HCT116 (cell line): ENCODE measurements at regions not wholly inside any gene's neighbourhood (a gene's known extent, or its start where the extent isn't known, plus 50 kb on each side); places are given as distances from the start of the nearest gene placed in this dataset.

Source experiments
- ATAC-seq: fragments of 200-7000 bp; cut with Tn5 transposase; 2 replicates; pipeline ENCODE4 v1.9.1; 2020; ENCODE audit warnings: mild to moderate bottlenecking, moderate library complexity
- BruUV-seq: library from RNA; stranded (reverse); fragments of 400-500 nt; replicated peaks from 2 replicates; lab custom pipeline; 2021; lab: Mats Ljungman, UMichigan
- CTCF ChIA-PET: fragments of 300-600 bp; sonication (Branson Sonifier 250); formaldehyde crosslinking; loops from one replicate; lab custom pipeline; 2021; ENCODE audit warnings: antibody characterized with exemption; lab: Charles Lee
- POLR2A ChIA-PET: fragments of 300-600, 350-600 bp; sonication (Branson Sonifier 250); formaldehyde crosslinking; loops from one replicate; lab custom pipeline; 2021; ENCODE audit warnings: antibody characterized with exemption; lab: Charles Lee
- RAD21 ChIA-PET, 2 experiments: fragments of 300-600 bp; sonication (Branson Sonifier 250); formaldehyde crosslinking; loops; one replicate each; lab custom pipeline; 2023; ENCODE audit warnings: low total read pairs in 2 of 2; ENCODE audit not compliant: uncharacterized antibody in 2 of 2, unreplicated experiment in 2 of 2, low non-redundant PET in 1 of 2; lab: Charles Lee
- DNase-seq: peaks from one replicate; pipeline ENCODE4 v3.0.0-alpha.2; 2010; ENCODE audit warnings: low read depth, low spot score
- H2AFZ ChIP-seq: fragments of 200-600 bp; shearing (Covaris generic), sonication (generic); 2 replicates; pipeline ENCODE4 v1.6.1; 2017; ENCODE audit warnings: low read depth, mixed run types, mixed read lengths, antibody characterized with exemption, low read length; ENCODE audit not compliant: poor library complexity, severe bottlenecking
- H3K27ac ChIP-seq: 2 replicates; pipeline ENCODE4 v1.5.1; 2012; ENCODE audit warnings: low read depth, low read length
- H3K27me3 ChIP-seq: fragments of 200-600 bp; sonication (generic); 2 replicates; pipeline ENCODE4 v1.6.1; 2016; ENCODE audit warnings: mixed run types, low read length, mixed read lengths; ENCODE audit not compliant: insufficient read depth
- H3K36me3 ChIP-seq, 2 experiments: fragments of 200-500 bp in 1 of 2; fragments of 200-600 bp in 1 of 2; sonication (Bioruptor generic) in 1 of 2; sonication (generic) in 1 of 2; 2 replicates each; pipeline versions ENCODE4 v1.5.1 to v1.6.1; 2014 to 2016; ENCODE audit warnings: low read length in 2 of 2, inconsistent platforms in 1 of 2, mixed read lengths in 1 of 2, mixed run types in 1 of 2; ENCODE audit not compliant: insufficient read depth in 2 of 2, control insufficient read depth in 1 of 2
- H3K4me1 ChIP-seq, 2 experiments: fragments of 200-600 bp in 1 of 2; sonication (generic) in 1 of 2; 2 replicates each; pipeline versions ENCODE4 v1.5.1 to v1.6.1; 2012 to 2017; ENCODE audit warnings: low read length in 2 of 2, inconsistent platforms in 1 of 2, mild to moderate bottlenecking in 1 of 2, mixed read lengths in 1 of 2, mixed run types in 1 of 2, moderate library complexity in 1 of 2; ENCODE audit not compliant: insufficient read depth in 2 of 2, control insufficient read depth in 1 of 2
- H3K4me2 ChIP-seq: fragments of 200-600 bp; sonication (generic); 2 replicates; pipeline ENCODE4 v1.6.1; 2017; ENCODE audit warnings: mixed run types, low read length, mixed read lengths
- H3K4me3 ChIP-seq, 2 experiments: fragments of 200-600 bp in 1 of 2; sonication (generic) in 1 of 2; replicated peaks in 1 of 2; 2 replicates each; pipeline ENCODE4 v1.5.1; 2011 to 2016; ENCODE audit warnings: low read length in 2 of 2, control low read depth in 1 of 2, low read depth in 1 of 2, mild to moderate bottlenecking in 1 of 2, mixed read lengths in 1 of 2, mixed run types in 1 of 2
- H3K79me2 ChIP-seq: fragments of 200-600 bp; sonication (generic); 2 replicates; pipeline ENCODE4 v1.6.1; 2017; ENCODE audit warnings: mild to moderate bottlenecking, mixed run types, low read length, moderate library complexity, mixed read lengths; ENCODE audit not compliant: insufficient read depth
- H3K9ac ChIP-seq: fragments of 200-600 bp; sonication (generic); 2 replicates; pipeline ENCODE4 v1.6.1; 2016; ENCODE audit warnings: low read length, mixed read lengths
- H3K9me2 ChIP-seq: fragments of 200-600 bp; sonication (generic), shearing (Covaris generic); 2 replicates; pipeline ENCODE4 v1.6.1; 2017; ENCODE audit warnings: mixed run types, mild to moderate bottlenecking, moderate library complexity; ENCODE audit not compliant: insufficient read depth
- H3K9me3 ChIP-seq, 2 experiments: fragments of 200-500 bp in 1 of 2; fragments of 200-600 bp in 1 of 2; sonication (Bioruptor generic) in 1 of 2; sonication (generic) in 1 of 2; 2 replicates each; pipeline ENCODE4 v1.6.1; 2014 to 2017; ENCODE audit warnings: low read length in 2 of 2, mixed read lengths in 2 of 2, inconsistent platforms in 1 of 2, low read depth in 1 of 2, mild to moderate bottlenecking in 1 of 2, mixed run types in 1 of 2, moderate library complexity in 1 of 2; ENCODE audit not compliant: control insufficient read depth in 1 of 2, insufficient read depth in 1 of 2
- H4K20me1 ChIP-seq: fragments of 200-600 bp; sonication (generic), shearing (Covaris generic); 2 replicates; pipeline ENCODE4 v1.6.1; 2017; ENCODE audit warnings: mixed run types, mild to moderate bottlenecking, moderate library complexity; ENCODE audit not compliant: insufficient read depth
- ATF3 ChIP-seq: IDR thresholded peaks from 2 replicates; pipeline ENCODE4 v1.6.1; 2012
- CBX3 ChIP-seq: IDR thresholded peaks from 2 replicates; pipeline ENCODE4 v1.6.1; 2012; ENCODE audit warnings: low read depth
- CEBPB ChIP-seq: IDR thresholded peaks from 2 replicates; pipeline ENCODE4 v1.6.1; 2012; ENCODE audit warnings: low read depth
- EGR1 ChIP-seq: IDR thresholded peaks from 2 replicates; pipeline ENCODE4 v1.6.1; 2012; ENCODE audit warnings: low read depth
- ELF1 ChIP-seq: IDR thresholded peaks from 2 replicates; pipeline ENCODE4 v1.6.1; 2012; ENCODE audit warnings: low read depth, borderline replicate concordance
- FOSL1 ChIP-seq: IDR thresholded peaks from 2 replicates; pipeline ENCODE4 v1.6.1; 2012; ENCODE audit warnings: low read depth
- RAD21 ChIP-seq: IDR thresholded peaks from 2 replicates; pipeline ENCODE4 v1.6.1; 2012; ENCODE audit warnings: low read depth, mild to moderate bottlenecking
- REST ChIP-seq: IDR thresholded peaks from 2 replicates; pipeline ENCODE4 v1.6.1; 2012; ENCODE audit warnings: low read depth
- SIN3A ChIP-seq: IDR thresholded peaks from 2 replicates; pipeline ENCODE4 v1.6.1; 2012; ENCODE audit warnings: low read depth
- SP1 ChIP-seq: IDR thresholded peaks from 2 replicates; pipeline ENCODE4 v1.6.1; 2012; ENCODE audit warnings: low read depth
- TCF7L2 ChIP-seq: IDR thresholded peaks from 2 replicates; pipeline ENCODE4 v1.7.0; 2011; ENCODE audit warnings: borderline replicate concordance, inconsistent platforms; ENCODE audit not compliant: insufficient read depth, insufficient read length; ENCODE audit errors: extremely low read depth
- ZBTB33 ChIP-seq: IDR thresholded peaks from 2 replicates; pipeline ENCODE4 v1.6.1; 2011; ENCODE audit warnings: mild to moderate bottlenecking, low read length, moderate library complexity; ENCODE audit not compliant: insufficient replicate concordance; ENCODE audit errors: extremely low read depth
- ZFX ChIP-seq: fragments of 450-650 bp; IDR thresholded peaks from 2 replicates; pipeline ENCODE4 v1.6.1; 2017
- ZNF274 ChIP-seq: fragments of 200-500 bp; sonication (Bioruptor generic); IDR thresholded peaks from 2 replicates; pipeline ENCODE4 v1.6.1; 2014; ENCODE audit warnings: mild to moderate bottlenecking, low read depth, low read length, inconsistent platforms
- intact Hi-C: fragments of 100-400 bp; cut with micrococcal nuclease; formaldehyde crosslinking; loops from 2 replicates; pipeline ENCODE4 v1.10.0; 2022

GRCh38 chr5:25688156-25688555, 1043.4 kb upstream of the CDH10 start:
- POLR2A ChIA-PET: no interaction called here
- H3K9ac ChIP-seq: no peak overlapping the region

More at GRCh38 chr5:25688156-25688555, 1043.4 kb upstream of the CDH10 start:
- no peak overlapping the region for H2AFZ ChIP-seq
- no peaks in the 10 kb centered on the region for H3K9me2 ChIP-seq
- no peaks in the 10 kb centered on the region for H4K20me1 ChIP-seq
- intact Hi-C loops: no loop called here
- H3K79me2 ChIP-seq: no peaks in the 10 kb centered on the region
- RAD21 ChIA-PET: no interaction called here
- no peak overlapping the region for H3K27ac ChIP-seq
- H3K9me3 ChIP-seq: peaks cover 13 to 18% of the 10 kb centered on the region in 2 experiments
- H3K36me3 ChIP-seq: no peaks in the 10 kb centered on the region
- no peaks in the 10 kb centered on the region for H3K4me1 ChIP-seq
- no TSS peak for BruUV-seq
- H3K4me2 ChIP-seq: no peak overlapping the region
- CTCF ChIA-PET: no interaction called here
- TF ChIP-seq RAD21: no peak
- no peak for TF ChIP-seq CEBPB
- no peak for TF ChIP-seq REST
- no peak for TF ChIP-seq SIN3A
- TF ChIP-seq FOSL1: no peak
- TF ChIP-seq CBX3: no peak
- no peak for TF ChIP-seq ATF3
- TF ChIP-seq ZNF274: no peak
- no peak for TF ChIP-seq TCF7L2
- no peak for TF ChIP-seq SP1
- no peak for TF ChIP-seq ZBTB33
- no peak for TF ChIP-seq ELF1
- TF ChIP-seq ZFX: no peak
- no peak for TF ChIP-seq EGR1
- H3K4me3 ChIP-seq: no peak overlapping the region
- H3K27me3 ChIP-seq: no peaks in the 10 kb centered on the region
- no peak for DNase-seq
- ATAC-seq: no peak
